NCI-H128 (cell line): ENCODE measurements at regions not wholly inside any gene's neighbourhood (a gene's known extent, or its start where the extent isn't known, plus 50 kb on each side); places are given as distances from the start of the nearest gene placed in this dataset.

ENCODE experiments used
- DNase-seq: peaks from one replicate; lab custom pipeline; 2025; ENCODE audit not compliant: unreplicated experiment; lab: John Stamatoyannopoulos, UW

DNA sequence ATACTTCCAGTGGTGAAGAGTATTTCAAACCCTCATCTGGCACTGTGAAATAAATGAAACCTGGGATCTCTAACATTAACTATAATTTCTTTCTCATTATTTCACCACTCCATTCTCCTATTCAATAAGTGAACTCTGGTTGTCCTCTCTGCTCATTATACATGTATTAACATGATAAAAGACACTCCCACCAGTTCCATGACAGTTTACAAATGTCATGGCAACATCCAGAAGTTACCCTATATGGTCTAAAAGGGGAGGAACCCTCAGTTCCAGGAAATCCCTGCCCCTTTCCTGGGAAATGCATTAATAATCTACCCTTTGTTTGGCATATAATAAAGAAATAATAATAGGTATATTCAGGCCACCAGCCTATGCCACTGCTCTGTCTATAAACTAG, 62.7 kb upstream of the BRINP3 start:
- no peak for DNase-seq

DNA sequence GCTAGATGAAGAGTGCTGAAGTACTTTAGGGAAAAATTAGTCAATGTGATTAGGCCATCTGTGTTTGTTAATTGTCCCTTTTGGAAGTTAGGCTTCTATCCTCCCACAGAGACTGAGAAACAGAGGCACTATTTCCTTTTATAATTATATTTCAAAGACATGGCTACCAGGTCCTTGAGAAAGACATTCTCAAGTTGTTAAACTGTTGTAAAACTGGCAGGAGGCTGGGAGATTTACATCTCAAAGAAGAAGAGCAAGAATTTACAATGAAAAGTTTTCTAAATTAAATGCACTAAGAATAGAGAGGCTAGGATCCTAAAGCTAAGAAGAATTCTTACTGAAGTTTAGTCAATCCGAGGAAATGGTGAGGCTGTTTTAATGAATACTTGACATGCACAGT, 74.0 kb upstream of the BRINP3 start:
- no peak for DNase-seq

DNA sequence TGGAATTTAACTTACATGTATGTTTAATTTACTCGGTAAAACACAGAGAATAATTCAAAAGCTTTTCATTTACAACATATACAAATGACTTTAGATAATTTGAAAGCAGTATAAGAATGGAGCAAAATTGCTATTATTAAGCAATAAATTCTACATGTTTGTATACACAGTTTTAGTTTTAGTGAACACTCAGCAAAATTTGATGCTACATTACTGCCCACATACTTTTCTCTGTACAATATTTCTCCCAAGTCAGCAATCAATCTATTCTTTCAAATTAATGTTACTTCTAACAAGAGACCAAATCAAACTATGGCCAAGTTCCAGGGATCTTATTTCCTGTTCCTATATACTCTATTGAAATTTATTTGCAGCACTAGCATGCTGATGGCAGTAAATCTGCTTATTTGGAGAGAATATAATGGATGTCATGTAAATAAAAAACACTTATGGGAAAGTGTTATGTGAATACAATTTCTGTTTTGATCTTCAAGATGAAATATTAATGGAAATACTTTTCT, 82.6 kb upstream of the BRINP3 start:
- DNase-seq, result no peak

DNA sequence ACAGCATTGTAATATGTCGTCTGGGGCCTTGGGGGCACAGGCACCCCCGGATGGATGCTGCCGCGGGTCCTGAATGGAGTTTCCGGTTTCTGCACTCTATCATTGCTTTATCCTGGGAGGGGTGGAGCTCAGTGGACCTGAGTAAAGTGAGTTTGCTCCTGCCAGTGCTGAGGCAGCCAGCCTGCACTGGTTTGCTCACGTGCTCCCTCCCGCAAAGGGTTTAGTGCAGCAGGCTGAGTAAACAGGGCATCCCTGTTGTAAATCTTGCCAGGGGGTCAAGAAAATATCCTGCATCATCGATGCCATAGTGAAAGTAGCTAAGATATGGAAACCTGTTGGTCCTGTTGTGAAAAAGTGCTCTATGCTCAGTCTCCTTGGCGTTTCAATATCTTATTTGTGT, 85.6 kb upstream of the BRINP3 start:
- DNase-seq, result no peak

DNA sequence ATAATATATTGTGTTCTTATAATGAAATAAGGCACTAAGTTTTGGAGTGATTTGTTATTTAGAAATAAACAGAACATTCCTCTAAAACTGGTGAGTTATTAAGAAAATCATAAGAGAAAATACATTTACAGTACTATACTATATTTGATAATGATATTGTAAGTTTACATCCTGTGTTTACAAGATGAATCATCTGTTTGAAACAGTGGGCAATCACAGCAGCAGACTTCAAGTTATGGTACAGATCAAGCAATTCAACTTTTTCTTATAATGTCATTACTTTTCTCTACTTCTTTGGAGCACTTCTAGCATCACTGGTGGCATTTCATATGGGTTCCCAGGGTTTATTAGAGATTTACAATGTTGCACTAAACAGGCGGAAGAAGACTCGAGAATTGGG, 86.5 kb upstream of the BRINP3 start:
- no peak for DNase-seq

DNA sequence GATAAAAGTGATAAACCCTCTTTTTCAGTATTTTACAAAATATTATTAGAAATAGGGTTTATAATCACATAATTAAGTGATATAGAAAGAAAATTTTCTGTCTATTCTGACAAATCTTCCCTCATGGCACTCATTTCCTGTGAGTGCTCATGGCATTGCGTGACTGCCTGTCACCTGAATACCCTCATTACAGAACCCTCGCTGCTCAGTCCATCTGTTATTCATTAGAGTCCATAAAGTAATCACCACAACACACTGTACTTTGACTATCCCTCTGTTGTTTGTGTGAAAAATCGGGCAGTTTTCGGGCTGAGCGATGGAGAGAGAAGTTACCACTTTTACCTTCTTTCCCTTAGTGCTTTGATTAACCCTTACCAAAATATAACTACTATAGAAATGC, 100.4 kb upstream of the BRINP3 start:
- DNase-seq, result no peak

DNA sequence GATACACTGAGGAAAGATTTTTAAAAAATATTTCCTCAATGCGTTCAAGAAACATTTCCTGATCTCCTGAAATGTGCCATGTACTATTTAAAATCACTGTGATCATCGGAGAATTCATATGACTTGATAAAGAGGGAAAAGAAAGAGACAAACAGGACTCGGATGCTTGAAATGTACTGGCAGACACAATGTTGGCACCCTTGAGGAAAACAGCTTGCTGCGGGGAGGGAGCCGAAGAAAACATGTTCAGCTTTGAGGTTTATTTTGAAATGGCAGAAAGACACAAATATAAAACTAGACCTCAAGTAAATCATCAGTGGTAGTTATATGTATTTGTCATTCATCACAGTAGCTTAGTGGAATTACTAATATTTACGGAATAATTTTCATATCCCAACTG, 100.9 kb upstream of the BRINP3 start:
- DNase-seq, result no peak

DNA sequence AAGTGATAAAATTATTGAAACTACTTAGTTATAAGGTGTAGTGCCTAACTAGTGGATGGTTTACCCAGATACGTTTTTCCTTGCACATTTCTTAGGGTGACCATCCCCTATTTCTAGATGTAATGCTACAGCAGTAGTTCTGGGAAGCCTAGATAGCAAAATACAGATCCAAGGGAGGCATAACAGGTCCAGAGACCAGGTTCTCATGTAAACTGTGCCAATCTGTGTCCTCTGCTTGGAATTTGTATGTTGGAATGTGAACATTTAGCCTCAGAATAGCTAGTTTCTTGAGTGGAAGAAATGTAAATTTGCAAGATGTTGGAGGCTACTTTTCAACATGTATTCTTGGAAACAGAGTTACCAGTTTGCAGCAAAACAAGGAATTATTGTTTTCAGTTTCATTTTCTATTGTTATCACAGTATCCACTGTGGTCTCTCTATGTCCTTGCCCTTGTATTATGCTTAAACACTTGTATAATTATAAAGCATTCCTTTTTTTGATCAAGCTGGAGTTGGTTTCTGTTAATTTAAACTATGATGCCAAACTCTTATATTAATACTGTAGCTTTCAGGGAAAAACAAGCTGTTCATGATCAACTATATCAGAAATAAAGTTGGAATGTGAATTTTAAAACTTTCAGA, 102.0 kb upstream of the BRINP3 start:
- DNase-seq, result no peak

DNA sequence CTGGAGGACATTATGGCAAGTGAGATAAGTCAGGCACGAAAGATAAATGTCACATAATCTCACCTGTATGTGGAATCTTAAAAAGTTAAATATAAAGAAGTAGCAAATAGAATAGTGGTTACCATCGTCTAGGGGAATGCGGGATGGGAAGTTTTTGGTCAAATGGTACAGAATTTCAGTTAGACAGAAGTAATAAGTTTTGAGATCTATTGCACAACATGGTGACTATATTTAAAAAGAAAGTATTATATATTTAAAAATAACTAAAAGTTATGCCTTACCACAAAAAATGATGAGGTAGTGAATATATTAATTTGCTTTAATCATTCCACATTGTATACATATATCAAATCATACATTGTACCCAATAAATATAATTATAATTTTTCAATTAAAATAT, 106.2 kb upstream of the BRINP3 start:
- no peak for DNase-seq

DNA sequence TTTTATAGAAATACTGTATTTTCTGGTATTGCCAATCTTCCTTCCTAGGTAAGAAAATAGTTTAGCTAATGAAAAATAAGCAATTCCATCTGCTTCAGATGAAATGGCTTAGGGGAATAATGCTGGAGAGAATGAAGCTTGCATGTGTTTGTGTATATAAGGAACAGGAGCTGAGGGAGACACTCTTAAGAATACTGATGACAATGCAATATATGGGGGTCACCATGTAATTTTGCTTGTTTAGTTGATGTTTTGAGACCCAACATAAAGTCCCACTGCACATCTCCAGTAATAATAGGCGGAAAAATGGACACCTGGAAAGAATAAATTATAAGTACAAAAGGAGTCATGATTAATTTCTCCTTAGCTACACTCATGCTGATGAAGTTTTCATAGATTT, 110.8 kb upstream of the BRINP3 start:
- no peak for DNase-seq

DNA sequence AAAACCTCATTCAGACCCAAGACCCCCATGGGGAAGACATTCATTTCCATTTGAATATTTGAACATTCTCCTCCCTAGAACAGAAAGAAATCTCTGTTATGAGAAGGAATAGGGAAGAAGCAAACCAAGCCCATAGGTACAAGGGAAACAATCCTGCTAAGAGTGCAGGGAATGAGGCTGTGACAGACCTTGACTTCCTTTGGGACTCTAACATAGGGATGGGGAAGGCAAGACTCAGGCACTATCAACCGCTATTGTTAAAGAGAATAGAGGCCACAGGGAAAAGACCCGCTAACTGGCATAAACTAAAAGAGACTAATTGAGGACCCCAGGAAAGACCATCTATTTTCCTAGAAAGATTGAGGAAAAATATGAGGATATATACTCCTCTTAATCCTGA, 117.8 kb upstream of the BRINP3 start:
- DNase-seq, result no peak

DNA sequence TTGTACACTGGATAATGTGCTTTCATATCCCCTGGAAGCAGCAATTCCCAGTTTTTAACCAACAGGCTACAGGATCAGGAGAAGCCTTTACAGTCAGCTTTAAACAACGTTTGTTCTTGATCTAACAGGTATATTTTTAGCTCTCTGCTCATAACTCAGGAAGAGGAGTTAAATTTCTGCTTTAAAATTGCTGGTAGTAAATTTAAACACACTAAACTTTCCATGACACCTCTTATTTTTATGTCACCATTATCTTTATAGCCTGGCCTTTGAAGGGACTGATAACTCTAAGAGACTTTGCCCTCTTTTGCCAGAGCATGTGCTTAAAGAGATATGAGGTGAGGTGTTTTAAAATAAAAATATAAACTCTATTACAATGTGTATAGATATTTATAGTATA, 119.6 kb upstream of the BRINP3 start:
- no peak for DNase-seq

DNA sequence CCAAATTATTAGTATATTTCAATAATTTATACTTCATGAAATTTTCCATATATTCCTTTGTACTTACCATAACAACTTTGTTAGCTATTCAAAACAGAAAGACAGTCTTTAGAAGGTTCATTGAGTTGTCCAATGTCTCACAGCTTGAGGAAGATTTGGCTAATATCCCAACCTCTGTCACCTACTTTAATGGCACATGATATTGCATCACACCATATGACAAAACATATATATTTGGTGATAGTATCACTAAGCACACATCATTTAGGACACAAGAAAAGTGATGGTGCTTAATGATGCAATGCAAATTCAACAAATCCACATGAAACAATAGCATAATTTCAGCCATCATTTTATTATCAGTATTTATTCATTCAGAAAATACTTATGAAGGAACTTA, 122.0 kb upstream of the BRINP3 start:
- DNase-seq, result no peak

DNA sequence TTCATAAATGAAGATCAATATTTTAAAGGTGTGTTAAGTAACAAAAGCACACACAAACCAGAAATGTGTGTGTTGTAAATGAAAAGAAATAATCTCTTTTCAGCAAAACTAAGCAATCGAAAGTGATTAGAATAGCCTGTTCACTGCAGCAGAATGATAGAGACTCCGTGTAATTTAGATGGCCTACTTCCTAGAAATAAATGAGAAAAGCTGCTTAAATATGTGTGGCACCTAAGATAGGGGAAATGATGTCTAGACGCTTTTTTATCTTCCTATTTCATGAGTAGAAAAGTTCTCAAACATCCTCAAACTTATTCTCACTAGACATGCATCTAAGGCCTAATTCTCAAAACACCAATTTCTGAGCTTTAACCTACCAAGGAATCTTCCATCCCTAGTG, 124.7 kb upstream of the BRINP3 start:
- DNase-seq, result no peak

DNA sequence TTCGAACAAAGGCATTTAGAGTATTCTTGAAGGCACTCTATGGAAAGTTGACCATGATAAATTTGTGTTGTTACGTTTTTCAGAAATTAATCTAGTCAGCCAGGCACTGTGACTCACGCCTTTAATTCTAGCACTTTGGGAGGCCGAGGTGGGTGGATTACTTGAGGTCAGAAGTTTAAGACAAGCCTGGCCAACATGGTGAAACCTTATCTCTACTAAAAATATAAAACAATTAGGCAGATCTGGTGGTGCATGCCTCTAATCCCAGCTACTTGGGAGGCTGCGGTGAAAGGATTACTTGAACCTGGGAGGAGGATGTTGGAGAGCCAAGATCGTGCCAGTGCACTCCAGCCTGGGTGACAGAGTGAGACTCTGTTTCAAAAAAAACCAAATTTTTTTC, 130.6 kb upstream of the BRINP3 start:
- no peak for DNase-seq

DNA sequence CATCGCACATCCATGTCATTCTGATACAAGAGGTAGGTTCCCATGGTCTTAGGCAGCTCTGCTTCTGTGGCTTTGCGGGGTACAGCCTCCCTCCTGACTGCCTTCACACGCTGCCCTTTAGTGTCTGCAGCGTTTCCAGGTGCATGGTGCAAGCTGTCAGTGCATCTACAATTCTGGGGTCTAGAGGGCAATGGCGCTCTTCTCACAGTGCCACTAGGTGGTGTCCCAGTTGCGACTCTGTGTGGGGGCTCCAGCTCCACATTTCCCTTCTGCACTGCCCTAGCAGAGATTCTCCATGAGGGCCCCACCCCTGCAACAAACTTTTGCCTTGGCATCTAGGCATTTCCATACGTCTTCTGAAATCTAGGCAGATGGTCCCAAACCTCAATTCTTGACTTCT, 138.2 kb upstream of the BRINP3 start:
- DNase-seq, result no peak

DNA sequence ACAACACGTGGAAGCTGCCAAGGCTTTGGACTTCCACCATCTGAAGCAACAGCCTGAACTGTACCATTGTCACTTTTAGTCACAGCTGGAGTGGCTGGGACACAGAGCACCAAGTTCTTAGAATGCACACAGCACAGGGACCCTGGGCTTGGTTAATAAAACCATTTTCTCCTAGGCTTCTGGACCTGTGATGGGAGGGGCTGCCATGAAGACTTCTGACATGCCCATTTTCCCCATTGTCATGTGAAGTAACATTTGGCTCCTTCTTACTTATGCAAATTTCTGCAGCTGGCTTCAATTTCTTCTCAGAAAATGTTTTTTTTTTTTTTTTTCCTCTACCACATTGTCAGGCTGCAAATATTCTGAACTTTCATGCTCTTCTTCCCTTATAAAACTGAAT, 138.6 kb upstream of the BRINP3 start:
- no peak for DNase-seq

DNA sequence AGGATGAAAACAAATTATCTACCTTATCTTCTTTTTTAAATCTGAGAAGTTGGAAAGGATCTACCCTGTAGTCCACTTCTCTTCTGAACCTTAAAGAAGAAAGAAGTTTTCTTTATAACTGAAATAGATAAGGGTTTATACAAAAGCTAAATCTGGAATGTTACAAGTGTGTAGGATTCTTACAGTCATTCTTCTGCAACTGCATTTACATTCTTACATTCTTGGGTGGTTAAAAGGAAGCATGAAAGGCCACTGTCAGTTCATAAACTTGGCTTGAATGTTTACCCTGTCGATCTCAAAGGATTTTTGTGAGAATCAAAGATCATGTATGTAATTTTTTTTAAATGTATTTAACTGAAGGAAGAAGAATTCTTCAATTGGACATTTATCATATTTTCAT, 142.1 kb upstream of the BRINP3 start:
- no peak for DNase-seq

DNA sequence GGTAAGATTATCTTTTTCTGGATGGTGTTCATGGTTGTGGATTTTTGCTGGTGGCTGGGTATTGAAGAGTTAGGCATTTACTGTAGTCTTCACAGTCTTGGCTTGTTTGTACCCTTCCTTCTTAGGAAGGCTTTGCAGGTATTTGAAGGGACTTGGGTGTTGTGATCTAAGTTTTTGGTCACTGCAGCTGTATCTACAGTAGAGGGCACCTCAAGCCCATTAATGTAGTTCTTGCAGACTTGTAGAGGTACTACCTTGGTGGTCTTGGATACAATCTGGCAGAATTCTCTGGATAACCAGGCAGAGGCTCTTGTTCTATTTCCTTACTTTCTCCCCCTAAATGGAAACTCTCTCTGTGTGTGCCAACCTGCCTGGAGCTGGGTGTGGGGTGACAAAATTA, 155.8 kb upstream of the BRINP3 start:
- DNase-seq, result no peak

DNA sequence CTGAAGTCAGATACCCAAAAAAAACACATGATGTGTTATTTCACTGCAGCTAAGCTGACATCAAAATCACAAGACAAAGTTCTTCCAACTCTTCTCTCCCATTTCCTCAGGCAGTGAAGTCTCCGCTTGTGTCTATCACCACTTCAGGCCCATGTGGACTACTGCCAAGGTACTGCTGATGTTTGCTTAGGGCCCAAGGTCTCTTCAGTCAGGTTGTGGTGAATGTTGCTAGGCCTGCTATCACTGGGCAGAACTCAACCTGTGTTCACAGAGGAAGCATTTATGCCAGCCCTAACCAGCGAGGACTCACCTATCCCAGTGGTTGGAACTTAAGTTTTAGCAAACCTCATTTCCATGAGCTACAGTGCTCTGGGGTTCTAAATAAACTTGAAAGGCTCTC, 156.5 kb upstream of the BRINP3 start:
- no peak for DNase-seq

DNA sequence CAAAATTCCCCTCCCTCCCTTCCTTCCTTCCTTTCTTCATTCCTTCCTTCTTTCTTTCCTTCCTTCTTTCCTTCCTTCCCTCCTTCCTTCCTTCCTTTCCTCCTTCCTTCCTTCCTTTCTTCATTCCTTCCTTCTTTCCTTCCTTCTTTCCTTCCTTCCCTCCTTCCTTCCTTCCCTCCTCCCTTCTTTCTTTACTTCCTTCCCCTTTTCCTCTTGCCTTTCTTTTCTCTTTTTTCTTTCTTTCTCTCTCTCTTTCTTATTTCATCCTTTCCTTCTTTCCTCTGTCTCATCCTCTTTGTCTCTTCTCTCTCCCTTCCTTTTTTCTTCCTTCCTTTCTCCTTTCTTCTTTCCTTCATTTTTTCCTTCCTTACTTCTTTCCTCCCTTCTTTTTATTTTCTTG, 171.9 kb upstream of the BRINP3 start:
- DNase-seq, result no peak

DNA sequence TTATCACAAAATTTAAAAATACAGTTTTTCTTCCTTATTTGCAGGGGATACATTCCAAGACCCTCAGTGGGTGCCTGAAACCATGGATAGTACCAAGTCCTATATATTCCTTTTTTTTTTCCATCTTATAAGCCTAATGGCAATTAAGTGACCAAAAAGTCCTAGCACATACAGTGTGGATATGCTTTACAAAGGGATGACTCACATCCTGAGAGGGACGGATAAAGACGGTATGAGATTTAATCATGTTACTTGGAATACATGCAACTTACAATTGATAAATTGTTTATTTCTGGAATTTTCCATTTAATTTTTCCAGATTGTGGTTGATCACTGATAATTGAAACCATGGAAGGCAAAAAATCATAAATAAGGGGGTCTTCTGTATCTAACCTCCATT, 181.2 kb upstream of the BRINP3 start:
- no peak for DNase-seq

DNA sequence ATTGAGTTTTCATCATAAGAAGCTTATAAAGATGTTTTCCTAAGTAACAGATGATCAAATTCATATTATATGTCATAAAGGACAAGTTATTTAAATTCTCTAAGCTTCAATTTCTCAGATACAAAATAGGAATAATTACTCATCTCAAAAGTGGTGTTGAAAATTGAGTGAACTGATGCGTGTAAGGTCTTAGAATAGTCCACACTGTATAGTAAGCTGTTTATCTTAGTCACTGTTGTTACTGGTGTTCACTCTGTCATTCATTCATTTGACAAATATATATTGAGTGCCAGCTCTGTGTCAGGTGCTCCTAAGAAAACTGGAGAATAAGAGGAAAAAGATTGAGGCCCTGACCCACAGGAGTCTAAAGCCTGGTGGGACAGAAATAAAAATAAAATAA, 186.3 kb upstream of the BRINP3 start:
- no peak for DNase-seq

DNA sequence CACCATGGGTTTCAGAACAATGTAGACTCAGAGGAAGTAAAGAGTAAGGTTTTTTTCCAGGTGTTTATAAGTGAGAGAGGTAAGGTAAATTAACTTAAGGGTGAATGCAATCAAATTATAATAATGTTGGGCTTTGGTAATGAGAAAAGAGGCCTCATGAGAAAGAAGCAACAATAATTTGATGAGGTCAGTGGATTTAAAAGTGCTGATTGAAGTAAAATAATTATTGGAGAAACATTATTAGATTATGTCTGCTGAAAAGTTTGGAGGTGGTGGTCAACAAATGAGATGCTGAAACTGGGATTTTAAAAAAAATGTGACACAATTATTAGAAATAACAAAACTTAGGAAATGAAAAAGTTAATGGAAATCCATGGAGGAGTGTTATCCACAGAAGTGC, 187.4 kb upstream of the BRINP3 start:
- no peak for DNase-seq
